Muscle of arm (tissue), 1 donor: ENCODE measurements at regions not wholly inside any gene's neighbourhood (a gene's known extent, or its start where the extent isn't known, plus 50 kb on each side); places are given as distances from the start of the nearest gene placed in this dataset.

Source experiments
- DNase-seq: peaks from one replicate; pipeline ENCODE4 v3.0.0-alpha.2; 2013

- no peak for DNase-seq
Observed at GRCh38 chr10:16352146-16352545, 84.7 kb upstream of the PTER start.

GRCh38 chr10:16360001-16360400 lies 76.8 kb upstream of the PTER start:
- DNase-seq, result no peak

GRCh38 chr10:16360425-16360824 lies 76.4 kb upstream of the PTER start:
- no peak for DNase-seq

- no peak for DNase-seq
Observed at GRCh38 chr10:16361086-16361485, 75.7 kb upstream of the PTER start.

- DNase-seq, result no peak
Observed at GRCh38 chr10:16363741-16364140, 73.1 kb upstream of the PTER start.

- DNase-seq, result no peak
Observed at GRCh38 chr10:16367621-16368292, 69.1 kb upstream of the PTER start.

- no peak for DNase-seq
Observed at GRCh38 chr10:16381083-16381482, 55.7 kb upstream of the PTER start.

- peak; percentile 34 for DNase-seq
Observed at GRCh38 chr10:16384021-16384420, 52.8 kb upstream of the PTER start.

GRCh38 chr10:16386855-16387254 lies 50.0 kb upstream of the PTER start:
- DNase-seq, result no peak
